Activated CD8-positive, alpha-beta T cell treated with anti-CD3 and anti-CD28 coated beads for 36 hours (primary cell): ENCODE measurements at regions not wholly inside any gene's neighbourhood (a gene's known extent, or its start where the extent isn't known, plus 50 kb on each side); places are given as distances from the start of the nearest gene placed in this dataset.

ENCODE experiments used
- ATAC-seq: fragments of 200-7000 bp; cut with Tn5 transposase; one replicate; pipeline ENCODE4 v1.10.0; 2021; ENCODE audit warnings: mild to moderate bottlenecking, moderate library complexity
- CTCF ChIA-PET: fragments of 350-600 bp; sonication (Branson Sonifier 250); formaldehyde crosslinking; loops from one replicate; lab custom pipeline; 2021; ENCODE audit warnings: antibody characterized with exemption; lab: Charles Lee
- POLR2A ChIA-PET: fragments of 350-600 bp; sonication (Branson Sonifier 250); formaldehyde crosslinking; loops from one replicate; lab custom pipeline; 2021; ENCODE audit warnings: antibody characterized with exemption; lab: Charles Lee
- DNase-seq: peaks from one replicate; pipeline ENCODE4 v3.0.0-alpha.2; 2020
- H3K27ac Mint-ChIP-seq: one replicate; pipeline ENCODE4 v1.8.0; 2021; ENCODE audit warnings: mild to moderate bottlenecking, mixed read lengths
- H3K27me3 Mint-ChIP-seq: one replicate; pipeline ENCODE4 v1.8.0; 2021; ENCODE audit warnings: mixed read lengths
- H3K36me3 Mint-ChIP-seq: one replicate; pipeline ENCODE4 v1.8.0; 2021; ENCODE audit warnings: low read depth, mixed read lengths
- H3K4me1 Mint-ChIP-seq: one replicate; pipeline ENCODE4 v1.8.0; 2021; ENCODE audit warnings: low read depth, mixed read lengths
- H3K4me3 Mint-ChIP-seq: one replicate; pipeline ENCODE4 v1.8.0; 2021; ENCODE audit warnings: mild to moderate bottlenecking, moderate library complexity, mixed read lengths
- H3K9me3 Mint-ChIP-seq: one replicate; pipeline ENCODE4 v1.8.0; 2021; ENCODE audit warnings: mixed read lengths
- intact Hi-C: fragments of 100-400 bp; cut with micrococcal nuclease; formaldehyde crosslinking; loops from one replicate; pipeline ENCODE4 v1.10.0; 2022
- TF ChIP-seq, protein P1 (sequence below): fragments of 200-600 bp; IDR thresholded peaks from one replicate; pipeline ENCODE4 v1.8.0; 2022; ENCODE audit warnings: antibody characterized with exemption, mild to moderate bottlenecking

DNA sequence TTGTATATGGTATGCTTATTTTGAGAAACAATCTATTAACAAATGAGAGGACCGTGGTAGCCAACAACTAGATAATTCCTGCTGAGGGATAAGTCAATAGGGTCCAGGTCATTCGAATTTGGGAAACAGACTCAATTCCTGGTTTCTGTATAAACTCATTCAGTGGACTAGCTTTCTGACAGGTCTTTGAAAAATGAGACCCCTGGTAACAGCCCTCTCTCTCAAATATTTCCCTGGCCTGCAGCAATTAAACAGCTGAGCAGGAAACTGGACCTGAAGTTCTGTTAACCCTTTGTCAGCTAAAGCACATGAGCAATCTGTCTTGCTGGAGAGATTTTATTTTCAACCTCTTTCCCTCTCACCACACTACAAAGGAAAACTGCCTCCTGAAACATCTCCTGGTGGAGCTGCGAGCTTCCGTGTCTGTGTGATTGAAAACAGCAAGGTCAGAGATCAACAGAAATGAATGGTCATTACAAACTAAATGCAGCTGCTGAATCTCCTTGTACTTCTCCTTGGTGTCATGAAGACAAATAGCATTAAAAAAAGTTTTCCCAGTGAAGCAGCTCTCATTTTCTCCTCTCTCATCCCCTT lies 70.3 kb upstream of the CCDC85A start:
- no peaks in the 10 kb centered on the region for H3K36me3 Mint-ChIP-seq
- no peaks in the 10 kb centered on the region for H3K9me3 Mint-ChIP-seq
- peaks cover 1% of the 10 kb centered on the region for H3K27me3 Mint-ChIP-seq
- no peaks in the 10 kb centered on the region for H3K4me1 Mint-ChIP-seq
- H3K27ac Mint-ChIP-seq: no peak overlapping the region
- no peak for DNase-seq
- intact Hi-C loops: no loop called here
- POLR2A ChIA-PET: interaction anchor here (0.6 kb wide), 1 partner anchor 15 kb away, joined by 4 read pairs; no protein-coding TSS in a partner anchor
- CTCF ChIA-PET: no interaction called here
- ATAC-seq: no peak
- no peak overlapping the region for H3K4me3 Mint-ChIP-seq
- TF ChIP-seq, protein P1, sequence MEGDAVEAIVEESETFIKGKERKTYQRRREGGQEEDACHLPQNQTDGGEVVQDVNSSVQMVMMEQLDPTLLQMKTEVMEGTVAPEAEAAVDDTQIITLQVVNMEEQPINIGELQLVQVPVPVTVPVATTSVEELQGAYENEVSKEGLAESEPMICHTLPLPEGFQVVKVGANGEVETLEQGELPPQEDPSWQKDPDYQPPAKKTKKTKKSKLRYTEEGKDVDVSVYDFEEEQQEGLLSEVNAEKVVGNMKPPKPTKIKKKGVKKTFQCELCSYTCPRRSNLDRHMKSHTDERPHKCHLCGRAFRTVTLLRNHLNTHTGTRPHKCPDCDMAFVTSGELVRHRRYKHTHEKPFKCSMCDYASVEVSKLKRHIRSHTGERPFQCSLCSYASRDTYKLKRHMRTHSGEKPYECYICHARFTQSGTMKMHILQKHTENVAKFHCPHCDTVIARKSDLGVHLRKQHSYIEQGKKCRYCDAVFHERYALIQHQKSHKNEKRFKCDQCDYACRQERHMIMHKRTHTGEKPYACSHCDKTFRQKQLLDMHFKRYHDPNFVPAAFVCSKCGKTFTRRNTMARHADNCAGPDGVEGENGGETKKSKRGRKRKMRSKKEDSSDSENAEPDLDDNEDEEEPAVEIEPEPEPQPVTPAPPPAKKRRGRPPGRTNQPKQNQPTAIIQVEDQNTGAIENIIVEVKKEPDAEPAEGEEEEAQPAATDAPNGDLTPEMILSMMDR: no peak

DNA sequence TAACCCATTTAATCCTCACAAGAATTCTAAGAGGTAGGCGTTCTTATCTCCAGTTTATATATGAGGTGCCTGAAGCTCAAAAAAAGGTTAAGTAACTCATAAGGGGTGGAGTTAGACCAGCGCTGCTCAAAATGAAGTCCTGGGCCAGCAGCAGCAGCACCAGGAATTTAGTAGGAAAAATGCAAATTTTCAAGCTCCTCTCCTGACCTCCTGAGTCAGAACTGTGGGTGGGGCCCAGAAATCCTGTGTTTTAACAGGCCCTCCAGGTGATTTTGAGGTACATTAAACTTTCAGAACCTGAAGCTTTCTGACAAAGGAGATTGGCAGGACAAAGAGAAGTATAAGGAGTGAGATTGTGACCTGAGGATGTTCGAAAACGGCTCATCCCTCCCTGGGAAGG lies 66.0 kb upstream of the CCDC85A start:
- Mint-ChIP-seq H3K4me3 (no peak overlapping the region), H3K9me3 (no peaks in the 10 kb centered on the region), H3K4me1 (no peaks in the 10 kb centered on the region), H3K36me3 (no peaks in the 10 kb centered on the region), H3K27me3 (no peaks in the 10 kb centered on the region), H3K27ac (no peak overlapping the region)
- no peak for ATAC-seq
- intact Hi-C loops: no loop called here
- ChIA-PET CTCF (no interaction called here), POLR2A (no interaction called here)
- no peak for DNase-seq
- TF ChIP-seq, protein P1: no peak

DNA sequence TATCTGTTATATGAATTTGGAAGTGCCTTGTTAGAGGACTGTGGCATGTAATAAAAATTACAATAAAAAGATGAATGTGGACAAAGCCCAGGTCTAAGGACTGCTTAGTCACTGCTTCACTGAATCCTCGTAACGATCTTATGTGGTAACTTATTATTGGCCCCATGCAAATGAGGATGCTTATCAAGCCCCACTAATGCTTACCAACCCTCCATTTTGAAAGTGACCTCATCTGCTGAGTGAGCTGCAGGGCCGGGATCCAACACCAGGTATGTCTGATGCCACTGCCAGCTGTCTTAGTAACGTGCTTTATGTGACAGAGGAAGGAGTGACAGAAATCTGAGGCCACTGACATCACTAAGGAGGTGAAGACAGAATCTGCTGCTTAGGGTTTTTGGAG lies 65.3 kb upstream of the CCDC85A start:
- Mint-ChIP-seq H3K27ac (no peak overlapping the region), H3K4me1 (no peaks in the 10 kb centered on the region), H3K36me3 (no peaks in the 10 kb centered on the region), H3K27me3 (no peaks in the 10 kb centered on the region), H3K4me3 (no peak overlapping the region), H3K9me3 (no peaks in the 10 kb centered on the region)
- no peak for ATAC-seq
- POLR2A ChIA-PET: no interaction called here
- DNase-seq: no peak
- intact Hi-C loops: no loop called here
- CTCF ChIA-PET: no interaction called here
- TF ChIP-seq, protein P1: no peak

DNA sequence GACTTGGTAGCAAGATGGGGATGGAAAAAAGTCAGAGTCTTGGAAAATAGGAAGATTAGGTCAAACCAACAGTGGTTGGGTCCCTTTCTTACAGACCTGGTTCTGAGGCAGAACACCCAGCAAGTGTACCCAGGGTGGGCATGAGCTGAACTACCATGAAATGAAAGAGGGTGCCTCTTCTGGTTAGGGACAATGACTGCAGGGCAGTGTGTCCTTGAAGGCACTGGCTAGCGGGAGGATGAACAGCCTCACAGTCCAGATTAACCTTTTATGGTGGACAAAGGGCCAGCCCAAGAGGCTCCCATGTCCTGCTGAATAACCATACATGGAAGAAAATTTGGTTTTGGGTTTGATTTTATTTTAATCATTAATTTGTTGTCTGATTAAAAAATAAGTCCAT lies 61.8 kb upstream of the CCDC85A start:
- ATAC-seq: no peak
- POLR2A ChIA-PET: no interaction called here
- no peak overlapping the region for H3K27ac Mint-ChIP-seq
- H3K4me1 Mint-ChIP-seq: no peaks in the 10 kb centered on the region
- no peak overlapping the region for H3K4me3 Mint-ChIP-seq
- no peaks in the 10 kb centered on the region for H3K9me3 Mint-ChIP-seq
- CTCF ChIA-PET: interaction anchor here (1.2 kb wide), 1 partner anchor 18 kb away, joined by 3 read pairs; no protein-coding TSS in a partner anchor
- TF ChIP-seq, protein P1: no peak
- no peaks in the 10 kb centered on the region for H3K27me3 Mint-ChIP-seq
- no peaks in the 10 kb centered on the region for H3K36me3 Mint-ChIP-seq
- intact Hi-C loops: no loop called here
- DNase-seq: no peak

DNA sequence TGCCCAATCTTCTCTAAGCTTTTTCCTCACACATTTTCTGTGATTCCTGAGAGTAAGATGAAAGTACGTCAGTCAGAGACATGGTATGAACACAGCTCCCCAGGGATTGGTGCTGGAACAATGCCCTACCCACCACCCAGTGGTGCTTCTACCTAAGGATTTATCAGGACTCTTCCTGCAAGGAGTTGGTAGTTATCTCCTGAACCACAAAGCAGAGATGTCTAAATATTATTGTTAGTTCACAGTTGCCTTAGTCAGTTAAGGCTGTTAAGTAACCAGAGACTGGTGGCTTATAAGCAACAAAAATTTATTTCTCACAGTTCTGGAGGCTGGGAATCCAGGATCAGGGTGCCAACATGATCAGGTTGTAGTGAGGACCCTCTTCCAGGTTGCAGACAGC lies 60.3 kb upstream of the CCDC85A start:
- H3K27ac Mint-ChIP-seq: no peak overlapping the region
- no peaks in the 10 kb centered on the region for H3K36me3 Mint-ChIP-seq
- intact Hi-C loops: no loop called here
- H3K9me3 Mint-ChIP-seq: no peaks in the 10 kb centered on the region
- ATAC-seq (no peak), DNase-seq (no peak)
- H3K4me1 Mint-ChIP-seq: no peaks in the 10 kb centered on the region
- no peak overlapping the region for H3K4me3 Mint-ChIP-seq
- no peaks in the 10 kb centered on the region for H3K27me3 Mint-ChIP-seq
- ChIA-PET POLR2A (no interaction called here), CTCF (interaction anchor here (1.3 kb wide), 1 partner anchor 406 kb away, joined by 4 read pairs; no protein-coding TSS in a partner anchor)
- TF ChIP-seq, protein P1: no peak
